SK-N-SH (cell line): ENCODE measurements at regions not wholly inside any gene's neighbourhood (a gene's known extent, or its start where the extent isn't known, plus 50 kb on each side); places are given as distances from the start of the nearest gene placed in this dataset.
A peak's percentile ranks its signal among the peaks of the same experiment; 100 is the strongest.

Experiments
- CTCF ChIA-PET: fragments of 300-600, 350-600 bp; formaldehyde crosslinking; extraction: SDS; loops from one replicate; lab custom pipeline; 2021; lab: Yijun Ruan, JAX
- POLR2A ChIA-PET: fragments of 350-600 bp; sonication (Branson Sonifier 250); formaldehyde crosslinking; extraction: SDS; loops from one replicate; lab custom pipeline; 2020; ENCODE audit warnings: antibody characterized with exemption, inconsistent platforms; lab: Yijun Ruan, JAX
- DNase-seq: peaks from one replicate; pipeline ENCODE4 v3.0.0; 2012
- H2AFZ ChIP-seq: fragments of 200-600 bp; sonication (generic); 2 replicates; pipeline ENCODE4 v1.8.1; 2016; ENCODE audit warnings: antibody characterized with exemption, mild to moderate bottlenecking, low read depth
- H3F3A ChIP-seq: fragments of 200-600 bp; sonication (generic); replicated peaks from 2 replicates; pipeline ENCODE3; 2016; ENCODE audit warnings: antibody characterized with exemption, mild to moderate bottlenecking; ENCODE audit not compliant: insufficient read depth
- H3K27ac ChIP-seq, 2 experiments: fragments of 200-500 bp in 1 of 2; fragments of 200-600 bp in 1 of 2; sonication (Bioruptor generic) in 1 of 2; sonication (generic), shearing (Covaris generic) in 1 of 2; 2 replicates each; pipeline versions ENCODE4 v1.5.1 to v1.6.1; 2014 to 2016; ENCODE audit warnings: low read depth in 2 of 2, inconsistent platforms in 1 of 2, low read length in 1 of 2, mild to moderate bottlenecking in 1 of 2, mixed read lengths in 1 of 2
- H3K27me3 ChIP-seq: fragments of 200-600 bp; sonication (generic), shearing (Covaris generic); 2 replicates; pipeline ENCODE4 v1.6.1; 2016; ENCODE audit warnings: mixed run types; ENCODE audit not compliant: insufficient read depth
- H3K36me3 ChIP-seq, 2 experiments: fragments of 200-500 bp in 1 of 2; fragments of 200-600 bp in 1 of 2; sonication (Bioruptor generic) in 1 of 2; sonication (generic) in 1 of 2; replicated peaks in 1 of 2; 2 replicates each; pipeline versions ENCODE3 to v1.5.1; 2014 to 2016; ENCODE audit warnings: low read length in 1 of 2, mild to moderate bottlenecking in 1 of 2; ENCODE audit not compliant: insufficient read depth in 2 of 2, control insufficient read depth in 1 of 2
- H3K4me1 ChIP-seq, 2 experiments: fragments of 200-500 bp in 1 of 2; fragments of 200-600 bp in 1 of 2; sonication (Bioruptor generic) in 1 of 2; sonication (generic), shearing (Covaris generic) in 1 of 2; 2 replicates each; pipeline versions ENCODE4 v1.5.1 to v1.6.1; 2014 to 2016; ENCODE audit warnings: low read depth in 1 of 2, low read length in 1 of 2, mixed run types in 1 of 2; ENCODE audit not compliant: insufficient read depth in 2 of 2, control insufficient read depth in 1 of 2
- H3K4me2 ChIP-seq: fragments of 200-600 bp; sonication (generic), shearing (Covaris generic); 2 replicates; pipeline ENCODE4 v1.6.1; 2017; ENCODE audit warnings: mixed run types
- H3K4me3 ChIP-seq, 2 experiments: fragments of 200-500 bp in 1 of 2; fragments of 200-600 bp in 1 of 2; sonication (Bioruptor generic) in 1 of 2; sonication (generic), shearing (Covaris generic) in 1 of 2; 2 replicates each; pipeline versions ENCODE4 v1.5.1 to v1.8.1; 2014 to 2016; ENCODE audit warnings: low read depth in 2 of 2, inconsistent platforms in 1 of 2, low read length in 1 of 2, mild to moderate bottlenecking in 1 of 2, mixed read lengths in 1 of 2, moderate library complexity in 1 of 2
- H3K79me2 ChIP-seq: fragments of 200-600 bp; sonication (generic); 2 replicates; pipeline ENCODE4 v1.8.1; 2017; ENCODE audit warnings: mild to moderate bottlenecking; ENCODE audit not compliant: insufficient read depth
- H3K9ac ChIP-seq: fragments of 200-600 bp; sonication (generic); 2 replicates; pipeline ENCODE4 v1.6.1; 2017; ENCODE audit warnings: mixed run types
- H3K9me2 ChIP-seq: fragments of 200-600 bp; sonication (generic); 2 replicates; pipeline ENCODE4 v1.6.1; 2017; ENCODE audit warnings: mixed run types
- H3K9me3 ChIP-seq: fragments of 200-600 bp; sonication (generic); 2 replicates; pipeline ENCODE4 v1.6.1; 2017; ENCODE audit warnings: mixed run types, mild to moderate bottlenecking, moderate library complexity
- H4K20me1 ChIP-seq: fragments of 200-600 bp; sonication (generic); 2 replicates; pipeline ENCODE4 v1.6.1; 2017; ENCODE audit warnings: mild to moderate bottlenecking, mixed run types; ENCODE audit not compliant: insufficient read depth
- CHD2 ChIP-seq: fragments of 150-350 bp; IDR thresholded peaks from 2 replicates; pipeline ENCODE4 v1.6.1; 2018; ENCODE audit warnings: low read length; ENCODE audit not compliant: partially characterized antibody
- EP300 ChIP-seq, 2 experiments: IDR thresholded peaks; 2 replicates each; pipeline versions ENCODE4 v1.4.0 to v1.6.1; 2012; ENCODE audit warnings: borderline replicate concordance in 1 of 2, low read depth in 1 of 2, low read length in 1 of 2
- EZH2phosphoT487 ChIP-seq: fragments of 200-600 bp; sonication (generic); IDR thresholded peaks from 2 replicates; pipeline ENCODE4 v1.6.1; 2017; ENCODE audit warnings: low read depth, mixed run types, mild to moderate bottlenecking, antibody characterized with exemption, moderate library complexity, borderline replicate concordance
- FOSL2 ChIP-seq: IDR thresholded peaks from 2 replicates; pipeline ENCODE4 v1.4.0; 2012; ENCODE audit warnings: low read depth, mild to moderate bottlenecking, moderate library complexity, borderline replicate concordance
- GATA2 ChIP-seq: sonication (generic); formaldehyde crosslinking; IDR thresholded peaks from 2 replicates; pipeline ENCODE4 v1.5.0; 2020; ENCODE audit warnings: mild to moderate bottlenecking, missing genetic modification reagents
- JUND ChIP-seq: IDR thresholded peaks from 2 replicates; pipeline ENCODE4 v1.4.0; 2012
- MEF2A ChIP-seq: IDR thresholded peaks from 2 replicates; pipeline ENCODE4 v1.4.0; 2012; ENCODE audit warnings: low read depth, borderline replicate concordance
- MXI1 ChIP-seq: IDR thresholded peaks from 2 replicates; pipeline ENCODE4 v1.6.1; 2012; ENCODE audit warnings: mild to moderate bottlenecking, low read depth, low read length, improper control_type of control experiment
- NFIC ChIP-seq: IDR thresholded peaks from 2 replicates; pipeline ENCODE4 v1.4.0; 2012; ENCODE audit warnings: borderline replicate concordance
- POLR2AphosphoS5 ChIP-seq: IDR thresholded peaks from 2 replicates; pipeline ENCODE4 v1.6.1; 2012; ENCODE audit warnings: low read depth, low read length
- RAD21 ChIP-seq: IDR thresholded peaks from 2 replicates; pipeline ENCODE4 v1.6.1; 2012; ENCODE audit warnings: mild to moderate bottlenecking, low read length
- SIN3A ChIP-seq: IDR thresholded peaks from 2 replicates; pipeline ENCODE4 v1.6.1; 2012; ENCODE audit warnings: low read depth, mild to moderate bottlenecking, low read length, moderate library complexity, borderline replicate concordance
- SMC3 ChIP-seq: IDR thresholded peaks from 2 replicates; pipeline ENCODE4 v1.6.1; 2012; ENCODE audit warnings: low read depth, low read length, improper control_type of control experiment
- TCF12 ChIP-seq: IDR thresholded peaks from 2 replicates; pipeline ENCODE4 v1.4.0; 2012
- YY1 ChIP-seq: IDR thresholded peaks from 2 replicates; pipeline ENCODE4 v1.4.0; 2012; ENCODE audit warnings: low read depth, mild to moderate bottlenecking
- WGBS: methylation state at CpG from one replicate; pipeline ENCODE4 v1.1.6; 2017; ENCODE audit warnings: low lambda C conversion rate; 5-methylcytosine and 5-hydroxymethylcytosine counted together
- TF ChIP-seq, protein P1 (sequence below): fragments of 200-600 bp; sonication (generic); IDR thresholded peaks from 2 replicates; pipeline ENCODE4 v1.6.1; 2017; ENCODE audit warnings: antibody characterized with exemption, mild to moderate bottlenecking, moderate library complexity
- TF ChIP-seq, protein P2 (sequence below): fragments of 150-350 bp; IDR thresholded peaks from 2 replicates; pipeline ENCODE4 v1.6.1; 2016; ENCODE audit warnings: mild to moderate bottlenecking, low read depth, low read length
- TF ChIP-seq, protein P3 (sequence below): IDR thresholded peaks from 2 replicates; pipeline ENCODE4 v1.4.0; 2012; ENCODE audit warnings: low read depth

DNA sequence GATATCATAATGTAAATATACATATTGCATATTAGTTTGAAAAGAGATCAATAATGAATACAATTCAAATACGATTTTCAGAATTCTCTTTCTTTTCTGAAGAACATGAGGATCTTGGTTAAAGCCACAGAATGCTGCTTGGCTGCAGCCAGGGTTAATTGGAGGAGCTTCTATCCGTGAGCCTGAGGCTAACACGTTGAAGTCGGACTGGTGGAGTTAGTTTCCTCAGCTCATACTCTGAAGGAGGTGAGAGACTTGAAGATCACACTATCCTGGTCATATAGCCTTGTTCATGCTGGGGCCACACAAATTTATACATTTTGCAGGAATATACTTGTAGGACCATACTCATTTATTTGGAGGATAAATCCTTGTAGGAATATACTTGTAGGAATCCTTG is 335.8 kb downstream of the TRIB2 start (continued):
- TF ChIP-seq YY1 = no peak
- TF ChIP-seq EP300 (IDR thresholded peaks at IDR 0.05; ENCODE audit: borderline replicate concordance in 1 of 2, low read depth in 1 of 2, low read length in 1 of 2) = no peak
- no peak for TF ChIP-seq MXI1
- TF ChIP-seq SIN3A = no peak
- TF ChIP-seq, all 33 proteins: peak for 0

DNA sequence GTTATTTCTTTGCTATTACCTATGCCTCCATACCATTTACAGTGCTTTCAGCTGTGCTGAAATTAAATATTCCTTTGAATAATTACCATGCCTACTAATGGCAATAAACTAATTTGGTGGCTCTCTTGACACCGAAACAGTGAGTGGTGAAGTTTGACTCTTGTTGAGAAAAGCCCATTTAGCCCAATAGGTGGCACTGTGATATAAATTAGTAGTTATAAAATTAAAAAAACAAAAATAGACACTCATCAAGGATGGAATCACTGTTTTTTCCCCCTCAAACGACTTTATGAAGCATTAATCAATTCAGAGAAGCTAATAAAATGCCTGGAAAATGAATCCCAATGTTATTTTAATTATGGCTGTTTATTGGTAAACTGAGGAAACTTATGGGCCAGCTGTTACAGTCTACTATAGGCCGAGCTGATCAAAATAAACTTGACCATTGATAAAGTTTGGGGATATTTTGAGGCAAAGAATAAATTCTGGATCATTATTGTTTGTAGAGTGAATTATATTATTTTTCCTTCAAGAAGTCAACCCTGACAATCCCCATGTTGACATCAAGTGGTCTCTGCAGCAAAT is 339.6 kb downstream of the TRIB2 start:
- no peak overlapping the region for H3K9ac ChIP-seq
- POLR2A ChIA-PET = no interaction called here
- no peaks in the 10 kb centered on the region for H3K4me1 ChIP-seq
- TF ChIP-seq TCF12 (no peak), JUND (no peak), FOSL2 (no peak), EZH2phosphoT487 (no peak), SMC3 (peak; percentile 24; the same call in 1 of the 2 replicates), RAD21 (peak; percentile 77)
- TF ChIP-seq, protein P1, sequence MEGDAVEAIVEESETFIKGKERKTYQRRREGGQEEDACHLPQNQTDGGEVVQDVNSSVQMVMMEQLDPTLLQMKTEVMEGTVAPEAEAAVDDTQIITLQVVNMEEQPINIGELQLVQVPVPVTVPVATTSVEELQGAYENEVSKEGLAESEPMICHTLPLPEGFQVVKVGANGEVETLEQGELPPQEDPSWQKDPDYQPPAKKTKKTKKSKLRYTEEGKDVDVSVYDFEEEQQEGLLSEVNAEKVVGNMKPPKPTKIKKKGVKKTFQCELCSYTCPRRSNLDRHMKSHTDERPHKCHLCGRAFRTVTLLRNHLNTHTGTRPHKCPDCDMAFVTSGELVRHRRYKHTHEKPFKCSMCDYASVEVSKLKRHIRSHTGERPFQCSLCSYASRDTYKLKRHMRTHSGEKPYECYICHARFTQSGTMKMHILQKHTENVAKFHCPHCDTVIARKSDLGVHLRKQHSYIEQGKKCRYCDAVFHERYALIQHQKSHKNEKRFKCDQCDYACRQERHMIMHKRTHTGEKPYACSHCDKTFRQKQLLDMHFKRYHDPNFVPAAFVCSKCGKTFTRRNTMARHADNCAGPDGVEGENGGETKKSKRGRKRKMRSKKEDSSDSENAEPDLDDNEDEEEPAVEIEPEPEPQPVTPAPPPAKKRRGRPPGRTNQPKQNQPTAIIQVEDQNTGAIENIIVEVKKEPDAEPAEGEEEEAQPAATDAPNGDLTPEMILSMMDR = peak; percentile 76
- no peak overlapping the region for H3K4me2 ChIP-seq
- no peaks in the 10 kb centered on the region for H3K27me3 ChIP-seq
- H3K27ac ChIP-seq = no peak overlapping the region
- DNase-seq = peak; percentile 41
- H3K9me3 ChIP-seq = no peaks in the 10 kb centered on the region
- H3K4me3 ChIP-seq = no peak overlapping the region
- H3K79me2 ChIP-seq = no peaks in the 10 kb centered on the region
- H3K36me3 ChIP-seq = no peaks in the 10 kb centered on the region
- 33% methylated on average over 3 of the region's 3 CpGs for WGBS
- H3K9me2 ChIP-seq = no peaks in the 10 kb centered on the region
- H2AFZ ChIP-seq = no peak overlapping the region
- H3F3A ChIP-seq = no peaks in the 10 kb centered on the region
- no peaks in the 10 kb centered on the region for H4K20me1 ChIP-seq
- CTCF ChIA-PET = interaction anchor here (0.6 to 3.4 kb wide), 23 partner anchors 10 to 1580 kb away, joined by 3 to 30 read pairs (median 4); no protein-coding TSS in a partner anchor

DNA sequence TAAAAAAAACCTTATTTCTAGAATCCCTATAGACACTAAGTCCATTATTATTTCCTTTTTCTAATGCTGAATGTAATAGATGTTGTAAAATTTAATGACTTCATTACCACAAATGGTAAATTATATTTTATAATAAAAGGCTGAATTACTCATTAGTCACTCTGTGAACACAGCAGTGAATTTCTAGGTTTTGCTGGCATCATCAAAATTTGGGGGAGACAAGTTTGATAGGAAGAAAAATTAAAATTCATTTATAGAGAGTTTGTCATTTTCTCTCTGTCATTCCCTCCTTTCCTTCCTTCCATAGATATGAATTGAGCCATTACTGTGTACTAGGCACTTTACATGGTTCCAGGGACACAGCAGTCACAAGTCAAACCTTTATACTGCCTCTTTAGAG is 340.9 kb downstream of the TRIB2 start:
- Histone ChIP-seq H2AFZ (no peak overlapping the region), H3K4me3 (no peak overlapping the region), H3K79me2 (no peaks in the 10 kb centered on the region), H3F3A (no peaks in the 10 kb centered on the region), H3K9me3 (no peaks in the 10 kb centered on the region), H3K4me1 (no peaks in the 10 kb centered on the region), H3K27me3 (no peaks in the 10 kb centered on the region), H3K27ac (no peak overlapping the region), H3K4me2 (no peak overlapping the region), H3K9ac (no peak overlapping the region), H3K9me2 (no peaks in the 10 kb centered on the region), H4K20me1 (no peaks in the 10 kb centered on the region), H3K36me3 (no peaks in the 10 kb centered on the region)
- DNase-seq = no peak
- TF ChIP-seq, protein P2, sequence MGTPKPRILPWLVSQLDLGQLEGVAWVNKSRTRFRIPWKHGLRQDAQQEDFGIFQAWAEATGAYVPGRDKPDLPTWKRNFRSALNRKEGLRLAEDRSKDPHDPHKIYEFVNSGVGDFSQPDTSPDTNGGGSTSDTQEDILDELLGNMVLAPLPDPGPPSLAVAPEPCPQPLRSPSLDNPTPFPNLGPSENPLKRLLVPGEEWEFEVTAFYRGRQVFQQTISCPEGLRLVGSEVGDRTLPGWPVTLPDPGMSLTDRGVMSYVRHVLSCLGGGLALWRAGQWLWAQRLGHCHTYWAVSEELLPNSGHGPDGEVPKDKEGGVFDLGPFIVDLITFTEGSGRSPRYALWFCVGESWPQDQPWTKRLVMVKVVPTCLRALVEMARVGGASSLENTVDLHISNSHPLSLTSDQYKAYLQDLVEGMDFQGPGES = no peak
- TF ChIP-seq SIN3A (no peak), GATA2 (CRISPR knock-in tag) (no peak), MEF2A (no peak), SMC3 (no peak), CHD2 (no peak), POLR2AphosphoS5 (no peak), NFIC (no peak)
- TF ChIP-seq, protein P3, sequence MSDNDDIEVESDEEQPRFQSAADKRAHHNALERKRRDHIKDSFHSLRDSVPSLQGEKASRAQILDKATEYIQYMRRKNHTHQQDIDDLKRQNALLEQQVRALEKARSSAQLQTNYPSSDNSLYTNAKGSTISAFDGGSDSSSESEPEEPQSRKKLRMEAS = no peak
- POLR2A ChIA-PET = no interaction called here
- CTCF ChIA-PET = interaction anchor here (1.7 to 3.4 kb wide), 4 partner anchors 11 to 21 kb away, joined by 6 to 30 read pairs (median 12); no protein-coding TSS in a partner anchor
